ENCODE measurements at regions not wholly inside any gene's neighbourhood (a gene's known extent, or its start where the extent isn't known, plus 50 kb on each side); places are given as distances from the start of the nearest gene placed in this dataset.

GRCh38 chr5:111973961-111974360 is 217.0 kb upstream of the NREP start:
- H3K4me3 ChIP-seq (ENCODE audit: low read depth, low read length) = no peak overlapping the region
- DNase-seq (ENCODE audit: low read depth) = no peak
- TF ChIP-seq MAX (IDR thresholded peaks at IDR 0.05; ENCODE audit: low read depth, low read length) (no peak), MYC (IDR thresholded peaks at IDR 0.05; ENCODE audit: low read depth, low read length) (no peak)

GRCh38 chr5:111972548-111972947 is 215.6 kb upstream of the NREP start:
- DNase-seq (ENCODE audit: low read depth) = no peak
- H3K4me3 ChIP-seq (ENCODE audit: low read depth, low read length) = no peak overlapping the region
- TF ChIP-seq MAX (IDR thresholded peaks at IDR 0.05; ENCODE audit: low read depth, low read length) (no peak), MYC (IDR thresholded peaks at IDR 0.05; ENCODE audit: low read depth, low read length) (no peak), CTCF (IDR thresholded peaks at IDR 0.05; ENCODE audit: low read depth, low read length) (no peak), POLR2A (IDR thresholded peaks at IDR 0.05; ENCODE audit: extremely low read depth, insufficient read length) (no peak)

- DNase-seq (ENCODE audit: low read depth) = no peak
- TF ChIP-seq MYC (IDR thresholded peaks at IDR 0.05; ENCODE audit: low read depth, low read length) = no peak
- TF ChIP-seq CTCF (IDR thresholded peaks at IDR 0.05; ENCODE audit: low read depth, low read length) = no peak
- TF ChIP-seq MAX (IDR thresholded peaks at IDR 0.05; ENCODE audit: low read depth, low read length) = no peak
- no peak for TF ChIP-seq POLR2A (IDR thresholded peaks at IDR 0.05; ENCODE audit: extremely low read depth, insufficient read length)
- H3K4me3 ChIP-seq (ENCODE audit: low read depth, low read length) = no peak overlapping the region
These were observed 215.1 kb upstream of the NREP start for GRCh38 chr5:111972080-111972479.

- H3K4me3 ChIP-seq (ENCODE audit: low read depth, low read length) = no peak overlapping the region
- TF ChIP-seq MYC (IDR thresholded peaks at IDR 0.05; ENCODE audit: low read depth, low read length) = no peak
- TF ChIP-seq POLR2A (IDR thresholded peaks at IDR 0.05; ENCODE audit: extremely low read depth, insufficient read length) = no peak
- TF ChIP-seq CTCF (IDR thresholded peaks at IDR 0.05; ENCODE audit: low read depth, low read length) = no peak
- no peak for TF ChIP-seq MAX (IDR thresholded peaks at IDR 0.05; ENCODE audit: low read depth, low read length)
- no peak for DNase-seq (ENCODE audit: low read depth)
These were observed 211.5 kb upstream of the NREP start for GRCh38 chr5:111968459-111968858.

GRCh38 chr5:111967463-111967862 is 210.5 kb upstream of the NREP start:
- TF ChIP-seq POLR2A (IDR thresholded peaks at IDR 0.05; ENCODE audit: extremely low read depth, insufficient read length) (no peak), MYC (IDR thresholded peaks at IDR 0.05; ENCODE audit: low read depth, low read length) (no peak), MAX (IDR thresholded peaks at IDR 0.05; ENCODE audit: low read depth, low read length) (no peak), CTCF (IDR thresholded peaks at IDR 0.05; ENCODE audit: low read depth, low read length) (no peak)
- H3K4me3 ChIP-seq (ENCODE audit: low read depth, low read length) = no peak overlapping the region
- no peak for DNase-seq (ENCODE audit: low read depth)

GRCh38 chr5:111966290-111966689 is 209.3 kb upstream of the NREP start:
- no peak overlapping the region for H3K4me3 ChIP-seq (ENCODE audit: low read depth, low read length)
- DNase-seq (ENCODE audit: low read depth) = no peak
- TF ChIP-seq CTCF (IDR thresholded peaks at IDR 0.05; ENCODE audit: low read depth, low read length) (no peak), MYC (IDR thresholded peaks at IDR 0.05; ENCODE audit: low read depth, low read length) (no peak), POLR2A (IDR thresholded peaks at IDR 0.05; ENCODE audit: extremely low read depth, insufficient read length) (no peak), MAX (IDR thresholded peaks at IDR 0.05; ENCODE audit: low read depth, low read length) (no peak)
